ENCODE measurements at regions not wholly inside any gene's neighbourhood (a gene's known extent, or its start where the extent isn't known, plus 50 kb on each side); places are given as distances from the start of the nearest gene placed in this dataset.

DNA sequence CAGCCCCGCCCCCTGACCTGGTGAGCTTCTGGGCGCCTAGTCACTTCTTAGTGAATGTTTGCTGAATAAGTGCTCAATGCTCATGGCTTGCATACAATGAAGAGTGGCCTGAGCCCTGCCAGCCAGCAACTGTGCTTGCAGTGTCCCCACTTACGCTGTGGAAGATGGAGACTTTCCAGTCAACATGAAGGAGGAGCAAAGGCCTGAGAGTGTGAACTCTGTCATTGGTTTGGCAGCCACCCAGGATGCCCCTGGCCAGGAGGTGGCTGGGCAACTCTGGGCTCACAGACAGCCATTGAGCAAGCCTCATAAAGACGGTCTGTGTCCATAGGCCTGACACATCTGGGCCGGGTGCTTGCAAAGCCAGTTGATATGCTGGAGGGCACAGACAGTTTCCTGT is 72.1 kb upstream of the MAMLD1 start:
- ATAC-seq (no peak), DNase-seq (no peak)
- intact Hi-C loops (cut with DNase I) = no loop called here
- Histone ChIP-seq H3K27me3 (no peaks in the 10 kb centered on the region), H3K9me3 (no peaks in the 10 kb centered on the region), H3K4me3 (no peak overlapping the region), H3K36me3 (replicated peaks in 1 of 2; ENCODE audit: insufficient read depth in 1 of 2, low read depth in 2 of 2) (no peaks in the 10 kb centered on the region), H3K4me1 (peaks cover 8% of the 10 kb centered on the region), H3K27ac (no peak overlapping the region)
- 95 to 100% methylated on average over 5 of the region's 5 CpGs for WGBS, 2 donors
- no peak for TF ChIP-seq POLR2A (IDR thresholded peaks at IDR 0.05)
- TF ChIP-seq, protein P1, sequence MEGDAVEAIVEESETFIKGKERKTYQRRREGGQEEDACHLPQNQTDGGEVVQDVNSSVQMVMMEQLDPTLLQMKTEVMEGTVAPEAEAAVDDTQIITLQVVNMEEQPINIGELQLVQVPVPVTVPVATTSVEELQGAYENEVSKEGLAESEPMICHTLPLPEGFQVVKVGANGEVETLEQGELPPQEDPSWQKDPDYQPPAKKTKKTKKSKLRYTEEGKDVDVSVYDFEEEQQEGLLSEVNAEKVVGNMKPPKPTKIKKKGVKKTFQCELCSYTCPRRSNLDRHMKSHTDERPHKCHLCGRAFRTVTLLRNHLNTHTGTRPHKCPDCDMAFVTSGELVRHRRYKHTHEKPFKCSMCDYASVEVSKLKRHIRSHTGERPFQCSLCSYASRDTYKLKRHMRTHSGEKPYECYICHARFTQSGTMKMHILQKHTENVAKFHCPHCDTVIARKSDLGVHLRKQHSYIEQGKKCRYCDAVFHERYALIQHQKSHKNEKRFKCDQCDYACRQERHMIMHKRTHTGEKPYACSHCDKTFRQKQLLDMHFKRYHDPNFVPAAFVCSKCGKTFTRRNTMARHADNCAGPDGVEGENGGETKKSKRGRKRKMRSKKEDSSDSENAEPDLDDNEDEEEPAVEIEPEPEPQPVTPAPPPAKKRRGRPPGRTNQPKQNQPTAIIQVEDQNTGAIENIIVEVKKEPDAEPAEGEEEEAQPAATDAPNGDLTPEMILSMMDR (IDR thresholded peaks at IDR 0.05) = no peak

GRCh38 chrX:150293311-150294013 is 69.7 kb upstream of the MAMLD1 start:
- Histone ChIP-seq H3K4me1 (peaks cover 8% of the 10 kb centered on the region), H3K9me3 (no peaks in the 10 kb centered on the region), H3K27me3 (no peaks in the 10 kb centered on the region), H3K36me3 (replicated peaks in 1 of 2; ENCODE audit: insufficient read depth in 1 of 2, low read depth in 2 of 2) (no peaks in the 10 kb centered on the region), H3K27ac (no peak overlapping the region), H3K4me3 (no peak overlapping the region)
- ATAC-seq = peak; percentile 47
- no peak for TF ChIP-seq POLR2A (IDR thresholded peaks at IDR 0.05)
- TF ChIP-seq, protein P1 (IDR thresholded peaks at IDR 0.05) = no peak
- 34 to 52% methylated on average over 5 of the region's 5 CpGs for WGBS, 2 donors
- DNase-seq = no peak
- intact Hi-C loops (cut with DNase I) = no loop called here

DNA sequence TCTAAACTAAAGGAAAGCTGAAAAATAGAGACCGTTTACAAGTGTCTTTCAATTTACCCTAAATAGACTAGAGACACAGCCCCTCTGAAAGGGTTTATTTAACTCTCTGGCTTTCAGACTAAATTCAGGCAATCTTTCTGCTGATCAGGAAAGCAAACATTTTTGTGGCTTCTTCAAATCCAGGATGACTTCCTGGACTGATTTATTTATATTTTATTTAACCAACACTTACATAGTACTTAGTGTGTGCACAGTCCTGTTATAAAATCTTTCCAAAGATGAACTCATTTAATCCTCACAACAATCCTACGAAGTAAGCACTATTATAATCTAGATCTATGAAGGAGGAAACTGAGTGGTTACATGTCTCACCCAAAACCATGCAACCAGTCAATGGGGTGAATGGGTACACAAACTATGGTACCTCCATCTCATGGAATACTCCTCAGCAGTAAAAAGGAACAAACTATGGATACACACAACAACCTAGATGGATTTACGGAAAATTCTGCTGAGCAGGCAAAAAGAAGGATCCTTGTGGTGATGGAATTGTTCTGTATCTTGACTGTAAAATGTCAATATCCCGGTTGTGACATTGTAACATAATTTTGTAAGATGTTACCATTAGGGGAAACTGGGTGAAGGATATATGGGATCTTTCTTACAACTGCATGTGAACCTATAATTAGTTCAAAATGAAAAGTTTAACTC is 64.1 kb upstream of the MAMLD1 start:
- intact Hi-C loops (cut with DNase I) = no loop called here
- no peak for TF ChIP-seq POLR2A (IDR thresholded peaks at IDR 0.05)
- TF ChIP-seq, protein P1 (IDR thresholded peaks at IDR 0.05) = no peak
- Histone ChIP-seq H3K4me3 (no peak overlapping the region), H3K36me3 (replicated peaks in 1 of 2; ENCODE audit: insufficient read depth in 1 of 2, low read depth in 2 of 2) (no peaks in the 10 kb centered on the region), H3K27ac (no peak overlapping the region), H3K4me1 (no peaks in the 10 kb centered on the region), H3K27me3 (no peaks in the 10 kb centered on the region), H3K9me3 (no peaks in the 10 kb centered on the region)
- no peak for DNase-seq
- ATAC-seq = no peak
- 71 to 76% methylated on average over 4 of the region's 4 CpGs for WGBS, 2 donors

GRCh38 chrX:150299579-150299978 is 63.5 kb upstream of the MAMLD1 start:
- Histone ChIP-seq H3K4me3 (no peak overlapping the region), H3K27me3 (no peaks in the 10 kb centered on the region), H3K9me3 (no peaks in the 10 kb centered on the region), H3K27ac (no peak overlapping the region), H3K36me3 (replicated peaks in 1 of 2; ENCODE audit: insufficient read depth in 1 of 2, low read depth in 2 of 2) (no peaks in the 10 kb centered on the region), H3K4me1 (no peaks in the 10 kb centered on the region)
- ATAC-seq (no peak), DNase-seq (no peak)
- intact Hi-C loops (cut with DNase I) = no loop called here
- no peak for TF ChIP-seq POLR2A (IDR thresholded peaks at IDR 0.05)
- TF ChIP-seq, protein P1 (IDR thresholded peaks at IDR 0.05) = no peak
